Heart right ventricle (tissue), 16 donors: ENCODE measurements at regions not wholly inside any gene's neighbourhood (a gene's known extent, or its start where the extent isn't known, plus 50 kb on each side); places are given as distances from the start of the nearest gene placed in this dataset.

ENCODE experiments used
- ATAC-seq, 8 donors: fragments of 200-7000 bp; cut with Tn5 transposase; one replicate each; pipeline ENCODE4 v1.9.1; 2020; ENCODE audit warnings: mild to moderate bottlenecking in 8 of 8, moderate library complexity in 8 of 8, moderate number of reproducible peaks in 1 of 8
- DNase-seq, 2 donors: peaks; one replicate each; pipeline ENCODE4 v3.0.0-alpha.2; 2020
- H3K27ac ChIP-seq, 10 donors: fragments of 200-600 bp; sonication (generic) in 2 of 10; one replicate each; pipeline versions ENCODE4 v1.5.0 to v1.8.0; 2020 to 2022; ENCODE audit warnings: mild to moderate bottlenecking in 3 of 10
- H3K27me3 ChIP-seq, 7 donors: fragments of 200-600 bp; one replicate each; pipeline ENCODE4 v1.8.0; 2021 to 2022; ENCODE audit warnings: mild to moderate bottlenecking in 2 of 7
- H3K36me3 ChIP-seq, 9 donors: fragments of 200-600 bp; sonication (generic) in 1 of 9; one replicate each; pipeline versions ENCODE4 v1.5.0 to v1.8.0; 2020 to 2022; ENCODE audit warnings: mild to moderate bottlenecking in 2 of 9
- H3K4me1 ChIP-seq, 9 donors: fragments of 200-600 bp; sonication (generic) in 1 of 9; one replicate each; pipeline versions ENCODE4 v1.5.0 to v1.8.0; 2020 to 2022; ENCODE audit warnings: mild to moderate bottlenecking in 4 of 9
- H3K4me3 ChIP-seq, 10 donors: fragments of 200-600 bp; sonication (generic) in 2 of 10; one replicate each; pipeline versions ENCODE4 v1.5.0 to v1.8.0; 2020 to 2022; ENCODE audit warnings: mild to moderate bottlenecking in 7 of 10, moderate library complexity in 2 of 10
- H3K9me3 ChIP-seq, 11 donors: fragments of 200-600 bp in 10 of 11; sonication (generic) in 2 of 11; one replicate each; pipeline versions ENCODE4 v1.5.0 to v1.8.0; 2013 to 2022; ENCODE audit warnings: mild to moderate bottlenecking in 2 of 11, control low read depth in 1 of 11, moderate library complexity in 1 of 11
- WGBS, 2 donors: extraction: QIAGEN DNeasy Blood & Tissue Kit; methylation state at CpG; one replicate each; pipeline ENCODE4 v1.1.7; 2013; ENCODE audit warnings: inconsistent platforms in 1 of 2; 5-methylcytosine and 5-hydroxymethylcytosine counted together
- intact Hi-C, 10 donors: fragments of 100-400 bp; cut with DNase I; formaldehyde crosslinking; loops; one replicate each; pipeline versions ENCODE4 v1.11.1 to v1.14.2; 2022
- TF ChIP-seq, protein P1 (sequence below), 9 donors: fragments of 200-600 bp; sonication (generic) in 2 of 9; IDR thresholded peaks; one replicate each; pipeline versions ENCODE4 v1.5.0 to v1.8.0; 2021 to 2022; ENCODE audit warnings: antibody characterized with exemption in 9 of 9, mild to moderate bottlenecking in 5 of 9, moderate library complexity in 1 of 9
- donor health status: Arrhythmogenic right ventricular cardiomyopathy.
- donor health status: ischemic (EF 13 %, LVEDD 7.1; RV severe dilation, severe dysfunction).
- donor health status: healthy with polysubstance abuse.
- donor health status: DM: no; HTN: yes; CAD: no.
- donor health status: DM: no; HTN: no; CAD: no.
- donor health status: ischemic (EF 25% LVEDD 6.9; RV normal size, moderate dysfunction).
- donor health status: ischemic (EF 25% LVEDD 5.7; RV mildly dilated, moderate dysfunction).
- donor health status: healthy.
- donor health status: DM: yes; HTN: yes; CAD: no.
- donor health status: Ischemic cardiomyopathy.
- donor health status: ischemic (EF 35%, LVEDD 5.7; RV mildly dilated, moderate dysfunction).
- donor health status: nonischemic (EF 11% LVEDD 7.7; RV severe dilation, severe dysfunction).
- donor health status: DM: yes; HTN: yes; CAD: no.
- donor health status: PGD.
- donor health status: ischemic (EF 29% LVEDD 5.4; RV normal size, mild dysfunction).
- donor health status: nonischemic (EF 23%, LVEDD 6.1; RV moderate dilation, normal function).

DNA sequence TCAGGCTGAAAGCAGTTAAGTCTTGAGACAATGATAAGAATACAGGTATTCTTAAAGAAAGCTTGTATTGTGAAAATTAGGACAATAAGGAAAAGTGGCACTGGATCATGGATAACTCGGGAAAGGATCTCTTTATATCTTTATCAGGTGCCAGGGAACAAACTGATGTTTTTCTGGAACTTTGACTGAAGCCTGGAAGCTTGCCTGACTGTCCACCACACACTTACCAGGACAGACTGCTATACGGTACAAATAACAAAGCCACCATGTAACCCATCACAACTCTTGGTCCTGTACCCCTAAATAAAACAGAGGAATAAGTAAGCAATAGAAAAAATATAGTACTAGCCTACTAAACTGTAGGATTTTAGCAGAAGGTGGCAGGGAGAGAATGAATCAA lies 623.0 kb downstream of the OTOL1 start:
- DNase-seq = no peak
- no peaks in the 10 kb centered on the region for H3K36me3 ChIP-seq
- H3K4me1 ChIP-seq = no peaks in the 10 kb centered on the region
- H3K27ac ChIP-seq = no peak overlapping the region
- peak in 1 of 8 donors; percentile 72 for ATAC-seq
- TF ChIP-seq, protein P1, sequence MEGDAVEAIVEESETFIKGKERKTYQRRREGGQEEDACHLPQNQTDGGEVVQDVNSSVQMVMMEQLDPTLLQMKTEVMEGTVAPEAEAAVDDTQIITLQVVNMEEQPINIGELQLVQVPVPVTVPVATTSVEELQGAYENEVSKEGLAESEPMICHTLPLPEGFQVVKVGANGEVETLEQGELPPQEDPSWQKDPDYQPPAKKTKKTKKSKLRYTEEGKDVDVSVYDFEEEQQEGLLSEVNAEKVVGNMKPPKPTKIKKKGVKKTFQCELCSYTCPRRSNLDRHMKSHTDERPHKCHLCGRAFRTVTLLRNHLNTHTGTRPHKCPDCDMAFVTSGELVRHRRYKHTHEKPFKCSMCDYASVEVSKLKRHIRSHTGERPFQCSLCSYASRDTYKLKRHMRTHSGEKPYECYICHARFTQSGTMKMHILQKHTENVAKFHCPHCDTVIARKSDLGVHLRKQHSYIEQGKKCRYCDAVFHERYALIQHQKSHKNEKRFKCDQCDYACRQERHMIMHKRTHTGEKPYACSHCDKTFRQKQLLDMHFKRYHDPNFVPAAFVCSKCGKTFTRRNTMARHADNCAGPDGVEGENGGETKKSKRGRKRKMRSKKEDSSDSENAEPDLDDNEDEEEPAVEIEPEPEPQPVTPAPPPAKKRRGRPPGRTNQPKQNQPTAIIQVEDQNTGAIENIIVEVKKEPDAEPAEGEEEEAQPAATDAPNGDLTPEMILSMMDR (IDR thresholded peaks at IDR 0.05) = no peak
- H3K9me3 ChIP-seq = peaks cover 0 to 2% (median 0%) of the 10 kb centered on the region in 11 donors
- no peak overlapping the region for H3K4me3 ChIP-seq
- 43 to 54% methylated on average over 2 of the region's 2 CpGs for WGBS, 2 donors
- intact Hi-C loops = no loop called here
- H3K27me3 ChIP-seq = no peaks in the 10 kb centered on the region

DNA sequence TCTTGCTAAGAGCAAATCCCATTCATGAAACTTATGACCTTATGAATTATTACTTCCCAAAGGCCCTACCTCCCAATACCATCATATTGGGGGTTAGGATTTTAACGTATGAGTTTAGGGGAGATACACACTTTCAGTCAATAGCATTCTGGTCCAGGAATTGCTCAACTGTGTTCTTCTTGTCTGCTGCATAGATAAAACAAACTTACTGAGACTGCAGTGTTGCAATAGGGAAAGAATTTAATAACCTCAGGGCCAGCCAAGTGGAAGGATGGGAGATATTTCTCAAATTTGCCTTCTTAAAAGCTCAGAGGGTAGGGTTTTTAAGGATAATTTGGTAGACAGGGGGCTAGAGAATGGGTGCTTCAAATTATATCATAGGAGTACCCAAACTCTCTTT lies 625.8 kb downstream of the OTOL1 start:
- ATAC-seq (peak in 1 of 8 donors; percentile 58), DNase-seq (no peak)
- TF ChIP-seq, protein P1 (IDR thresholded peaks at IDR 0.05) = no peak
- WGBS, 2 donors = 52 to 72% methylated on average over 1 of the region's 1 CpG
- Histone ChIP-seq H3K27ac (no peak overlapping the region), H3K4me3 (no peak overlapping the region), H3K36me3 (no peaks in the 10 kb centered on the region), H3K9me3 (peaks cover 0 to 2% (median 0%) of the 10 kb centered on the region in 11 donors), H3K27me3 (no peaks in the 10 kb centered on the region), H3K4me1 (peaks cover 0 to 7% (median 0%) of the 10 kb centered on the region in 9 donors)
- intact Hi-C loops = no loop called here

GRCh38 chr3:162125790-162126189 lies 629.2 kb downstream of the OTOL1 start:
- H3K27me3 ChIP-seq = no peaks in the 10 kb centered on the region
- TF ChIP-seq, protein P1 (IDR thresholded peaks at IDR 0.05) = no peak
- peak in 4 of 8 donors; percentile 49 to 90 (median 64) for ATAC-seq
- H3K4me3 ChIP-seq = no peak overlapping the region
- peaks cover 0 to 2% (median 0%) of the 10 kb centered on the region in 11 donors for H3K9me3 ChIP-seq
- intact Hi-C loops = no loop called here
- peaks cover 0 to 7% (median 0%) of the 10 kb centered on the region in 9 donors for H3K4me1 ChIP-seq
- 88 to 92% methylated on average over 1 of the region's 1 CpG for WGBS, 2 donors
- DNase-seq = no peak
- H3K36me3 ChIP-seq = no peaks in the 10 kb centered on the region
- peak overlapping the region in 4 of 10 donors; percentile 2 to 32 (median 16) for H3K27ac ChIP-seq

DNA sequence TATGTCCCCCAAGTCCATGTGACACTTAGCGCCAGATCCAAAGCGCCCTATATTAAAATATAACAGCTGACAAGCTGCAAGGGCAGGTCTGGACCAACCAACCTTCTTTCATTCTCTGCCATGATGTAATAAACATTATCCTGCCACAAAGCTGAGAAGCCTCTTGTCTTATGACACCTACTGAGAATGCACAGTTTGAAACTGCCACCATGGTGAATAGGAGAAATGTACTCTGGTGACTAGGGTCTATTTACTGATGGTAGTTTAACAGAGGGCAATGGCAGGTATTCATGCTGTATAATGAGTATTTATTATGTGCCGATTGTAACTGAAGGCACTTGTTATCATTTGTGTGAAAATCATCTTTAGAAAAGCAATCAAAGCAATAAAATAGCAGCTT lies 634.0 kb downstream of the OTOL1 start:
- 91 to 92% methylated on average over 3 of the region's 3 CpGs for WGBS, 2 donors
- H3K4me1 ChIP-seq = peaks cover 0 to under 1% (median 0%) of the 10 kb centered on the region in 9 donors
- no peaks in the 10 kb centered on the region for H3K36me3 ChIP-seq
- H3K9me3 ChIP-seq = no peaks in the 10 kb centered on the region
- no peak overlapping the region for H3K4me3 ChIP-seq
- intact Hi-C loops = no loop called here
- no peak for ATAC-seq
- TF ChIP-seq, protein P1 (IDR thresholded peaks at IDR 0.05) = no peak
- H3K27me3 ChIP-seq = no peaks in the 10 kb centered on the region
- no peak for DNase-seq
- H3K27ac ChIP-seq = no peak overlapping the region
